ENCODE measurements at regions not wholly inside any gene's neighbourhood (a gene's known extent, or its start where the extent isn't known, plus 50 kb on each side); places are given as distances from the start of the nearest gene placed in this dataset.
"Not testable (repeated sequence)": the region's sequence is repeated elsewhere in the genome, so short reads cannot be mapped to it uniquely, and the experiment has no call there.

DNA sequence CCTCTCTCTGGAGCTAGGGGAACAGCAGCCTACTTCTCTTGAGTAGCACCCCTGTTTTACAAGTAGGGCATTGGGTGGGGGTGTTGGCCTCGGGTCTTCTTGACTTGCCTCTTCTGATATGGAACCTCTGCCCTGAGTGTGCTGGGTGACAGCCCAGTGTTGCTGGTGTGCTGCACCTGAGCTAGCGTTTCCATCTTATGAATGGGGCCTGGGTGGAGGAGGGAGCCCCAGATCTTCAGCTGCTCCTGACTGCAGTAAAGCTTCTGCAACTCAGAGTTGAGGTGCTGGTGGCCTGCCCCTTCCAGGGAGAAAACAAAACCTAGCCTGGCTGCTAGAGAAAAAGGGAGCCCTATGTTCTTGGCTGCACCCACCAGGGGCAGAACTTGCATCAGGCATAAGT is 202.5 kb upstream of the SHH start:
- no peak for DNase-seq (ENCODE audit: extremely low spot score, insufficient read length, low read depth)
- no peak for FAIRE-seq

DNA sequence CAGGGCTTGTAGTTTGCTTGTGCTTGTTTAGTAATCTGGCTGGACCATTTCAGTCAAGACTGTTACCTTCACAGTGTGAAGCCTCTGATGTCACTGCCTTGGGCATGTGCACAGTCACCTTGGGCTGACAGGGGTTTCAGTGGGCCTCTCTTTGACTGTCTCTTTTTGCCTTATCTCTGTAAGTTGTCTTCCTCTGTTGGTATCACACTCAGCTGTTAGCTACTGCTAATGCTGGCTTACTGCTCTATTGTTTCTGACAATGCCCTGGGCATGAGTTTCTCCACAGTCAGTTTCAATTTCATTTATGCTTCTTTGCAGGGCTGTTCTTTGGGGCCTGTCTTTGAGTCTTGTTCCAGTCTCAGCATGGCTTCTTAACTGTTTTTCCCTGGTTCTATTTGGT is 201.9 kb upstream of the SHH start:
- FAIRE-seq (no peak), DNase-seq (ENCODE audit: extremely low spot score, insufficient read length, low read depth) (no peak)

DNA sequence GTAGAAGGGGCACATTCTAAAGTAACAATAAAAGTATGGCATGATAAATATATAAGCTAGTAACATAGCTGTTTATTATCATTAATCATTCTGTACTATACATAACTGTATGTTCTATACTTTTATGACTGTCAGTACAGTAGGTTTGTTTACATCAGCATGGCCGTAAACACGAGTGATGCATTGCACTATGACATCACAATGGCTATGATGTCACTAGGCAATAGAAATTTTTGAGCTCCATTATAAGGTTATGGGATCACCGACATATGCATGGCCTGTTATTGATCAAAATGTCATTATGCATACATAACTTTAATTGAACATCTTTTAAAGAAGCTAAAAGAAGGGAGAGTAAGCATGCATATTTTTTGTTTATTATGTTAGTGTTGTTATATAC is 200.1 kb upstream of the SHH start:
- DNase-seq (ENCODE audit: extremely low spot score, insufficient read length, low read depth), result no peak
- no peak for FAIRE-seq

DNA sequence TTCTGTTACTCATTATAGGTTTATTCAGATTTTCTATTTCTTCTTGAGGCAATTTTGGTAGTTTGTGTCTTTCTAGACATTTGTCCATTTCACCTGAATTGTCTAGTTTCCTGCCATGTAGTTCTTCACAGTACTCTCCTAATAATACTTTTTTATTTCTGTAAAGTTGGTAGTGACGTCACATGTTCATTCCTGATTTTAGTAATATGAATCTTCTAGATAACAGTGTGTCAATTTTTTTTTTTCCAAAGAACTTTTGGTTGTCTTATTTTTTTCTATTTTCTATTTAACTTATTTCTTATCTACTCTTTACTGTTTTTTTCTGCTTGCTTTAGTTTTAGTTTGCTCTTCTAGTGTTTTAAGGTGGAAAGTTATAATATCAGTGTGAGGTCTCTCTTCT is 197.3 kb upstream of the SHH start:
- no peak for DNase-seq (ENCODE audit: extremely low spot score, insufficient read length, low read depth)
- no peak for FAIRE-seq

DNA sequence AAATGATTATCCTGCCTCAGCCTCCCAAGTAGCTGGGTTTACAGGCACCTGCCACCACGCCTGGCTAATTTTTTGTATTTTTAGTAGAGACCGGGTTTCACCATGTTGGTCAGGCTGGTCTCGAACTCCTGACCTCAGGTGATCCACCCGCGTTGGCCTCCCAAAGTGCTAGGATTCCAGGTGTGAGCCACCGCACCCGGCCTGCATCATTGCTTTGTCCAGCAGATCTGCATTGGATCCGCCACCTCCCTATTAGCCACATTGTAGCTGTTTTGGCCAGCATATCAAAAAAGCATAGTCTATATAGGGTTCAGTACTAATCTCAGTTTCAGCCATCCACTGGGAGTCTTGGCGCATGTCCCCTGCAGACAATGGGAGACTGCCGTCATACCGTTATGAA is 194.6 kb upstream of the SHH start:
- not testable (repeated sequence) for FAIRE-seq; DNase-seq (ENCODE audit: extremely low spot score, insufficient read length, low read depth)

DNA sequence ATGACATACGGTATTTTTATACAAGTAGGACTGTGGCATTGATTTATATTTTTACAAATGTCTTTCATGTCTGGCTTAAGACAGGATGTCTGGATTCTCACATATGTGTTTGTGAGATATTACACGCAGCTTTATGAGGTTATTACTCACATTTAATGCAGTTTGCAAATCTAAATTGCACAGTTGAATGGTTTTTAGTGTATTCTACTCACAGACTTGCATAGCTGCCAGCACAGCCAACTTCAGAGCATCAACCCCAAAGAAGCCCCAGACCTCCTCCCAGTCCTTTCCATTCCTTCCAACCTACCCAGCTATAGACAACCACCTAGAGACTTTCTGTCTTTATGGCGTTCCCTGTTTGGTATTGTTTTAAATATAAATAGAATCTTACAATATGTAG is 193.8 kb upstream of the SHH start:
- FAIRE-seq (no peak), DNase-seq (ENCODE audit: extremely low spot score, insufficient read length, low read depth) (no peak)

DNA sequence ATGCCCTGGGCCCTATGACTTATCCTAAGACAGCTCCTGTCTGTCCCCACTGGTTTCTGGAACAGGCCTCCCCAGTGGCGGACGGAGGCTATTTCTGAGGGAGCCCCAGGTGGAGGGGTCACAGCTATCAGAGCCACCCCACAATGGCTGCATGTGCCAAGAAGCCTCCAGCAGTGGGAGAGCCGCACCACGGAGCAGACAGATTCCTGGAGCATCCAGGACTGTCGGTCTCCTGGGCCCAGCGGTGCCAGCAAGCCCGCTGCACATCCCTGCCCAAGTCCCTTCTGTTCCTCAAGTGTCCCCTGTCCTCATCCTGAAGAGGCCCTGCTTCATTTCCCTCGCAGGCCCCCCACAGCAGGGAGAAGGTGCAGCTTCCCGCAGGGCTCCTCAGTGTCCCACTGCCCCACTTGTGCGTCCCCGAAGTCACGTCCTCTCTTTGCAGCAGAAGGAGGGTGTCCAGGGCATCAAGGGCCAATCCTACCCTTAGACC is 193.0 kb upstream of the SHH start:
- DNase-seq (ENCODE audit: extremely low spot score, insufficient read length, low read depth) (no peak), FAIRE-seq (no peak)

DNA sequence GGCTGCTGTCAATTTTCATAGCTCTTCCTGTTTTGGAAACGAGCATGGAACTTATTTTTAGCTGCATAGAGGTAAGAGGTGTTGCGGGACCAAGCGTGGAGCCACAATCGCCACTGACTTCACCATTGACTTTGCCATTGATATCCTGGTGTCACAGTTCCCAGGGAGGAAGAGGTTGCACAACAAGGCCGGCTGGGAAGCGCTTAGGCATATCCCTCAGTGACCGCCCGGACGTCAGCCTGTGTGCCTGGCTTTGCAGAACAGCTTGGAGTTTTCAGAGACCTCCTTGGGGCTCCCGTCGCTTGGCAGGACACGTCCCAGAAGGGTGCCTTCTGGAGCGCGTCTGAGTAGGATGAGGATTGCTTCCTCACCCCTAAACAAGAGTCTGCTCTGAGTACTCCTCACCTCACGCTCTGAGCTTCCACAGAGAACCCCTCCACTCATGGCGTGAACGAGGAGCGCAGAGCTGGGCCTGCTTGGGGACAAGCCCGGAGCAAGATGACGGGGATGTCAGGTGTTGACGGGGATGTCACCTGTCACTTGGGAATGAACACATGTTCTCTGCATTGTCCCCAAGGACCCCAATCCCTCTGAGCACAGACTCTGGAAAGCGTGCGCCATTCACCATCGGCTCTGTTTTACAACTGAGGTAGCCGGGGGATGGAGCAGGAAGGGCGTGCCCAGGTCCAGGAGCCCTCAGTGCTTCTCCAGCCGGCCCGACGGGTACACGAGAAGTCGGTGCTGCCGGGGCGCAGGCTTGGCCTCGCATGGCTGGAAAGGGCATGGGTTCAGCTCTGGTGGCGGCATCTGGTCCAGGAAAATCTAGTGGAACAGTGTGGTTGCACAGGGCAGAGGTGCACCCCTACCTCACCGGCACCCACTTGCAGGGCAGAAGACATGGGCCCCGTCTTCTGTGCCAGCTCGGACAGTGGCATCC is 192.3 kb upstream of the SHH start:
- no peak for FAIRE-seq
- no peak for DNase-seq (ENCODE audit: extremely low spot score, insufficient read length, low read depth)

DNA sequence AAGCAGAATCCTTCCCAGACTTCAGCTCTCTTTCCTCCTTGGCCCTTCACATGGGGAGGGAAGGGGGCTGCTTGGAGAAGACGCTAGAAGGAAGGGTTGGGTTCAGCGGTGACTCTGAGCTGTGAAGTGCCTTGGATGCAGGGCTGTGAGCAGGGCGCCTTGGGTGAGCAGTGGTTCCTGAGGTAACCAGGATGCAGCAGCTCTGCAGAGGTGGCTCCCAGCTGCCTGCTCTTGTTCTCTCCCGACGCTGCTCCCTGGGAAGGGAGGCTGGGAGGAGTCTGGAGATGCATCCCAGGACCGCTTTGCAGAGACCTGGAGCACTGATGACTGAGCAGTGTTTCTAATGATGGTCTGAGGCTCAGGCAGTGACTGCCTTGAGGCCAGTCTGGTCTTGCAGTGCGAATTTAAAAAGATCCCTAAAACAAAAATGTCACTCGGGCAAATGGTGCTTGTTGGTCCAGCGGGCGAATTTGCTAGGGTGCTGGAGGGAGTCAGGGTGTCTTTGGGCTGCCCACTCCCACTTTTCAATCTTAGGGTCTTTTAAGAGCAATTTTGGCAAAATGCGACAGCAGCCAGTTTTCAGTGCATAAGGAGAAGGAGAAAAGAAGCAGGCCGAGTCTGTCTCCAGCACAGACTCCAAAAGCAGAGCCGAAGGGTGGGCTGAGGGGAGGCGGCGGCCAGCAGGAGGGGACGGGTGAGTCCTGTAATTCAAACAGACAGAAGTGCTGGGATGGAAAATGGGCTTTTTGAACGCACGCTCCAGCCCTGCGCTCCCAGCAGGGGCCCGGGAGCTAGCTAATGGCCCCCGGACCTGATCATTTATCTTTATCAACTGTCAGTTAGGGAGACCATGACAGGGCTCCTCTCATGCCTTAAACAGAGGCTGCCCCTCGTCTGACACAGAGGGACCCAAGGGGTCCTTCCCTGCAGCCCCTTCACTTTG is 191.2 kb upstream of the SHH start:
- FAIRE-seq (no peak), DNase-seq (ENCODE audit: extremely low spot score, insufficient read length, low read depth) (no peak)

DNA sequence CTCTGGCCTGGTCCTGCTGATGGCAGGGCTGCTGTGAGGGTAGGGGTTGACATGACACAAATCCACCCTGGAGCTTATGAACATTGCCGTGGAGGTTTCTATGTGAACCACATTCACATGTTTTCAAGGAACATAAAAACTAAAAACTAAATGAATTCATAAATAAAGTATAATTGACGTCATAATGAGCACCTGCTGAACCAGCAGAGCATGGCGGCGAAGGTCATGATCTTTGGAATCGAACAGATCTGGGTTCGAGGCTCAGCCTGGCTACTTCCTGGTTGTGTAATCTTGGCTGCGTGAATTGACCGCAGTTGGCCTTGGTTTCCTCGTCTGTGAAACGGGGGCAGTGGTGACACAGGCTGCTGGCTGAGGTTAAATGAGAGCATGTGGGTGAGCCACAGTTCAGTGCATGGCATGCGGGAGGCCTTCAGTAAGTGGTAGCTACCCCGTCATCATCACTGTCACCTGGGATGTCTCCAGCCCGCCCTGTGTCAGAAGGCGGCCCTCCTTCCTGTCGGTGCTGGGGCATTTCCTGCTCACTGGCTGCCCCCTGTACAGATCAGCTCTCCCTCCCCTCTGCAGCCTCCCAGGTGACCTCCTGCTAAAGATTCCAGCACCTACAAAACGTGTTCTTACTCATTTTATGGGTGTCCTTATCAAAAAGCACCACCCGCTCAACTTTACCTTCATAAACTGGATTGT is 190.3 kb upstream of the SHH start:
- DNase-seq (ENCODE audit: extremely low spot score, insufficient read length, low read depth) (no peak), FAIRE-seq (no peak)

DNA sequence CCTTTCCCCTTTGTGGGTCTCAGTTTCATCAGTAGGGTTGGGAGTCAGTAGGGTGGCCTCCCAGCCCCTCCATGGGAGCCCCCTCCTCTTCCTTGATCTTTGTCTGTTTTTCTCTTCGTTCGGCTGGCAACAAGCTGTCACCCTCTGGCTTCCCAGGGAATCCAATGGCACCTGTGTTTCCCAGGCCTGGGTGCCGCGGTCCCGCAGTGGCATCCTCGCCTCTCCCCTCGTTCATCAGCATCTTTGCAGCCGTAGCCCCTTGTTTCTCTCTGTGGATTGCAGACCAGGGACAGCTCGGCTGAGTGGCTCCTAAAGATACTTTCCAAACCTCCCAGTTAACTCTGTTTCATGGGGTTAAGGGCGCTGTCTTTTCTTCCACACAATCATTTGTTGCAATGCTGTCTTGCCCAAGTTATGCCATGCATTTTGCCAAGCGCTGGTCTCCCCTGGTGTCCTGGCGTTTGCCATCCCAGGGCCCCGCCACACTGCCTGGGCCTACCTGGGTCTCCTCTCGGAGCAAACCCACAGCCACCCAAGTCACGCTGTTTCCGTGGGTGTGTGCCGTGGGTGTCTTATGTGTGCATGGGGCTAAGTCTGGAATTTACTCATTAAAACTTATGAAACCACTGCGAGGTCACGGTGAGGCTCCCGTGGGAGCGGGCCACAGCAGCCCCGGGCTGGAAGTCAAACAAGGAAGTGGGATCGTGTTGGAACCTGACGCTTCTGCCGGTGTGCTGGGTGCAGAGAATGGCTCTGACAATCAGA is 189.4 kb upstream of the SHH start:
- no peak for FAIRE-seq
- DNase-seq (ENCODE audit: extremely low spot score, insufficient read length, low read depth), result no peak

DNA sequence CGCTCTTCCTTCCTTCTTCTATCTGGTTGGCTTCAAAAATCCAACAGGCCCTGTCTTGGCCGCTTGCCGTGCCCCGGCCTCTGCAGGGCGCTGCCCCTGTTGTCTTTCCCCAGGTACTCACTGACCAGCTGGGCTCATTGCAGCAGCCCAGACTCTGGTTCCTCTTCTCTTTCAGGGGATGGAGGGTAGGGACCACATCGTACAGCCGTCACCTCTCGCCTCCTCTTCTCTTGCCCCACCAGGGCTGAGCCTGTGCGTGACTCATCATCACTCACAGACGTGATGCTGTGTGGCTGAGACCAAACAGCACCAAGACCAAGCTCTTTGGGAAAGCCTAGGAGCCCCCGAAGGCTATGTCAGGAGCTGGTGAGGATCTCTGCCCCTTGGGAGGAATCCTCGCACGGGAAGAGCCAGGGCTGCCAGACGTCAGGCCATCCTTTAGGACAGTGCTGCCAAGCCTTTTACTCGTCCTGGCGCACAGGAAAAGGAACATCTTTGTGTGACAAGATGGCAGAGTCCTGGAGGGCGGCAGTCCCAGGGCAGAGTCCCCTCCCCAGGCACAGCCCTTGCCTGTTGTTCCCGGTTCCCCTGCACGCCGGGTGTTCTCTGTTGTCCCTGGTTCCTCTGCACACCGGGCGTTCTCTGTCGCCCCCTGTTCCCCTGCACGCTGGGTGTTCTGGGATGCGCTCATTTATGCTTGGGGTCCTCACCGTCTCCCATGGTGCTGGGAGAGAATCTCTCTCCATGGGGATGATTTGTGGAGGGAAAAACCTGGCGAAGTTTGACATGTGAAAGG is 188.5 kb upstream of the SHH start:
- no peak for DNase-seq (ENCODE audit: extremely low spot score, insufficient read length, low read depth)
- FAIRE-seq, result no peak

DNA sequence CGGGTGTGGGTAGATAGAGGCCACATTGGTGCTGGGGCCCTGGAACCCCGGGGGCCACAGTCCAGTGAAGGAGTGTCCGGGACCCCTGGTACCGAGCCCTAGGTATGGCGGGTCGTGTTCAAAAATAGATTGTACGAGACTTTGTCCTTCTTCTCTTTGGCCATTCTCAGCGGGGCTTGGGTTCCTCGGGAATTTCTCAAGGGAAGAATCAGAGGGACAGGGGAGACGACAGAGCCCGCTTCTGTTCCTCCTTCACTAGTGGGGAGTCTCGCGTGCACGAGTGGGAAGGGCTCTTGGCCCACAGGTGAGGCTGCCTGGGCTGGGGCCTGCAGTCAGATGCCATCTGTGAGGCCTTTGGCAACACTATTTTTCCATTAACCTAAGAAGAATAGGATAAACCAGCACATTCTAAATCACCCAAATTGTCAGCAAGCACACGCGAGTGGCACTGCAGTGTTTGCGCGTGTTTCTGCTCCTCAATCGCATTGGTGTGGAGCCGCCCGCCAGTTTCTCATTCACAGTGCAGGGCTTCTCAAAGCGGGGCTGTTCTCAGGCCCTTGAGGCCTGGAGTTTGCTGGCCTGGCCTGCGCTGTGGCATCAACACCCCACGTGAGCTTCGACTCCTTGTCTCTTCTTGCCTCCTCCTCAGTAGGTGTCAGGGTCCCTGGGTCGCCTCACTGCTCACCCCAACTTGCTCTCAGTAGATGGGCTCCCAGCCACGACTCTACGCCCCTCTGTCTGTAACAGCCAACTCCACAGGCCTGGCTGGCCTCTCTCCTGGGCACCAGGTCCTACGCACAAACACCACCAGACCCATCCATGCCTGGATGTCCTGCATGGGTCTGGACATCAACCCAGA is 187.6 kb upstream of the SHH start:
- DNase-seq (ENCODE audit: extremely low spot score, insufficient read length, low read depth) (no peak), FAIRE-seq (no peak)

DNA sequence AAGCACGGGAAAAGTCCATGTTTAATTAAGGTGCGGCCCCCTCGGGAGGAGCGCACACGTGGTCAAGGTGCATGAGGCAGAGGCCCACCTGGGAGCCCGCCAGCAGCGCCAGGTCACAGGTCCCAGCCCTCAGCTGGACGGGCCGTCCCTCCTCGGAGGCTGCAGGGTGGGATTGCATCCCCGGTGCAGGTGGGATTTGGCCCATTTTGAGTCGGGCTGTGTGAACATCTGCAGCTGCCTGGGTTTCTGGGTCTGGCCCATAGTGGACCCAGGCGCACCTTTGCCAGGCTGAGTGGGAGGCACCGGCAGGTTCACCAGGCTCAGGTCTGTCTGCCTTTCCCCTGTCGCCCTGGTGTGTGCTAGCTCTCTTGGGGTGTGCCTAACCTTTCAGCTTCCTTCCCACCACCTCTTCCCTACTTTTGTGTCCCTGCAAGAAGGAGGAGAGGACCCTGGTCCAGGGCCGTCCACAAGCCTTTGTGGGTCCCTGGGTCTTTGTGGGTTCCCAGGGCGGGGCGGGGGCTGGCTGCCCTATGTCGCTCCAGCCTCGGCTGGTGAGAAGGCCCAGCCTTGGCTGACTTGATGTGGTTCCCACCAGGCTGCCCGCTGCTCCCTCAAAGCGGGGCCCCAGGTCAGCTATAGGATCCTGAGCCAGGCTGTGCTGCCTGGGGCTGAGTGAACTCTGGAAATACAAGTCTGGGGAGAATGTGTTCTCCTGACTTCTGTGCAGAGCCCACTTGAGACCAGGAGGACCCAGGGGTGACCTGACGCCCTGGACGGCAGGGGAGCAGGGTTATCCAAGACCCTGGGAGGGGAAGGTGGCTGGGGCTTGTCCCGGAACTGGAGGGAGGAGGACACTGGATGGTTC is 186.7 kb upstream of the SHH start:
- no peak for FAIRE-seq
- DNase-seq (ENCODE audit: extremely low spot score, insufficient read length, low read depth), result no peak

DNA sequence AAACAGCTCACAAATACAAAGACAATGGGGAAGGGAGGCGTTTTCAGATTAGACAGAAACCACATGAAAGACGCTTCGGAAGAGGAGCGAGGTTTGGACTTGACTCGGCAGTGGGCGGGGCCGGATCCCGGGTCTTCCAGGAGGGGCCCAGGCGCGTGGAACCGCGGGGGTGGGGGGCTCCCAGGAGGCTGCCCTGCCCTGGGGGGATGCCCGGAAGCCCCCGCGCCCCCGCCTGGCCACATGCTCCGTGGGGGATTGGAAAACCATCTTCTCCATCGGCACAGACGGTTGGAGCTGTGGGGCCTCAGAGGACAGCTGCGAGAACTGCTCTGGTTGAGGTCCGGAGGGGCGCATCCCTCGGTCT is 186.0 kb upstream of the SHH start:
- DNase-seq (ENCODE audit: extremely low spot score, insufficient read length, low read depth) (no peak), FAIRE-seq (no peak)

DNA sequence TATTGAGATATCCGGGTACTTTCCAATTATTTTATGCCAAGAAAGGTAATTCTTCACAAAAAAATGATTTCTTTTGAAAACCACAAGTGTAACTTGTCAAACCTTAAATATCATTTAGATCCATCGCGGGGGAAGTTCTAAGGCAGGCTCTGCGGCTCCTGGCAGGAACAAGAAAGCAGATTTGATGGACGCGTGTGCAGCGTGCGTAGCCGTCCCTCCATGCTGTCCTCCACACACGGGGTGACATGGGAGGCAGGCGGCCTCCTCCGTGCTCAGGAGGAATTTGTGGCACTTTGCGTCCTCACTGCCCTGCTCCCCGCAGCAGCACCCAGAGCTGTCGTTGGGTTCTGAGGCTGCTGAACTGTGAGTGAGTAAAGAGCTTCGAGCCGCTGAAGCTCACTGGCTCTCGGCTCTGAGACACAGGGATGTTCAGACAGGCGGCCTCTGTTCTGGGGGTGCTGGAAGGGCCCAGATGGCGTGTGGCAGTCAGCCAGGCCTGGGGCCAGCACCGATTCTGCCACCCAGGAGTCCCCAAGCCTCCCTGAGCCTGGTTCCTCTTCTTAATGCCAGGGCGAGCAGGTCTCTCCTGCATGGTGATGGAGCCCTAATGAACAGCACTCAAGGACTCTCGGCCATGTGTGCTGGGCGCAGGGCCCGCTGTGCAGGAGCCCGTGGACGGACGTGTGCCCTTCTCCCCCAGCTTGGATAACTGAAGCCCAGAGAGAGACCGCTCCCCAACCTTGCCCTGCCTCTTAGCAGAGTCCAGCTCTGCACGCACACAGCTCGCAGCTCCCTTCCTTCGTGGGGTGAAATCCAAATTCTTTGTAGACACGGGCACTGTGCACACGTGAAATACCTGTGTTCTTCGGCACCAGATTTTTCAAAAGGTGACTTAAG is 185.4 kb upstream of the SHH start:
- DNase-seq (ENCODE audit: extremely low spot score, insufficient read length, low read depth) (no peak), FAIRE-seq (no peak)

Data from GM18507 (cell line).